CD14-positive monocyte (primary cell): ENCODE measurements at regions not wholly inside any gene's neighbourhood (a gene's known extent, or its start where the extent isn't known, plus 50 kb on each side); places are given as distances from the start of the nearest gene placed in this dataset.
"Not testable (repeated sequence)": the region's sequence is repeated elsewhere in the genome, so short reads cannot be mapped to it uniquely, and the experiment has no call there.

Experiments used
- DNase-seq, 3 donors: peaks; one replicate each; pipeline ENCODE4 v3.0.0-alpha.2; 2011 to 2022
- H2AFZ ChIP-seq: 2 replicates; pipeline ENCODE4 v1.6.0; 2012; ENCODE audit warnings: mild to moderate bottlenecking, low read depth, low read length, inconsistent platforms; ENCODE audit not compliant: insufficient read depth, poor library complexity, severe bottlenecking
- H3K27ac ChIP-seq, 2 donors: 1 replicate in 1 of 2; 2 replicates in 1 of 2; pipeline ENCODE4 v1.5.1; 2012 to 2013; ENCODE audit warnings: low read length in 2 of 2, control low read depth in 1 of 2, inconsistent platforms in 1 of 2, low read depth in 1 of 2, mild to moderate bottlenecking in 1 of 2
- H3K27me3 ChIP-seq, 2 donors: one replicate each; pipeline versions ENCODE4 v1.6.0 to v1.6.1; 2011 to 2013; ENCODE audit warnings: low read length in 2 of 2; ENCODE audit not compliant: control insufficient read depth in 2 of 2, insufficient read depth in 2 of 2
- H3K36me3 ChIP-seq, 2 donors: replicated peaks in 1 of 2; 1 replicate in 1 of 2; 2 replicates in 1 of 2; pipeline versions ENCODE4 v1.5.1 to v1.6.1; 2012 to 2013; ENCODE audit warnings: low read length in 2 of 2, control low read depth in 1 of 2, inconsistent platforms in 1 of 2, mild to moderate bottlenecking in 1 of 2; ENCODE audit not compliant: insufficient read depth in 2 of 2, control insufficient read depth in 1 of 2
- H3K4me1 ChIP-seq, 2 donors: 1 replicate in 1 of 2; 2 replicates in 1 of 2; pipeline versions ENCODE4 v1.5.1 to v1.6.1; 2012 to 2013; ENCODE audit warnings: low read length in 2 of 2, control low read depth in 1 of 2, inconsistent platforms in 1 of 2, mild to moderate bottlenecking in 1 of 2, moderate library complexity in 1 of 2; ENCODE audit not compliant: insufficient read depth in 2 of 2, control insufficient read depth in 1 of 2
- H3K4me2 ChIP-seq: replicated peaks from 2 replicates; pipeline ENCODE3; 2012; ENCODE audit warnings: low read length, moderate library complexity, mild to moderate bottlenecking; ENCODE audit not compliant: poor library complexity, severe bottlenecking; ENCODE audit errors: extremely low read depth
- H3K4me3 ChIP-seq, 3 experiments: fragments of 200-600 bp in 1 of 3; sonication (generic) in 1 of 3; replicated peaks in 1 of 3; 1 replicate in 2 of 3; 2 replicates in 1 of 3; pipeline ENCODE4 v1.5.1; 2011 to 2013; ENCODE audit warnings: low read length in 3 of 3, mild to moderate bottlenecking in 3 of 3, control low read depth in 2 of 3, low read depth in 2 of 3, inconsistent platforms in 1 of 3, moderate library complexity in 1 of 3
- H3K79me2 ChIP-seq: 2 replicates; pipeline ENCODE4 v1.6.0; 2012; ENCODE audit warnings: mild to moderate bottlenecking, control low read depth, inconsistent platforms, low read length, moderate library complexity; ENCODE audit not compliant: insufficient read depth
- H3K9ac ChIP-seq: 2 replicates; pipeline ENCODE4 v1.6.0; 2017; ENCODE audit warnings: low read length, mild to moderate bottlenecking; ENCODE audit not compliant: insufficient read depth, poor library complexity, severe bottlenecking
- H3K9me3 ChIP-seq, 2 donors: replicated peaks in 1 of 2; 1 replicate in 1 of 2; 2 replicates in 1 of 2; pipeline versions ENCODE4 v1.5.1 to v1.6.1; 2012 to 2013; ENCODE audit warnings: low read length in 2 of 2, control low read depth in 1 of 2; ENCODE audit not compliant: control insufficient read depth in 1 of 2, insufficient read depth in 1 of 2
- H4K20me1 ChIP-seq: 2 replicates; pipeline ENCODE4 v1.6.0; 2012; ENCODE audit warnings: mild to moderate bottlenecking, low read length, control low read depth, moderate library complexity; ENCODE audit not compliant: insufficient read depth
- H3K27ac Mint-ChIP-seq, 7 donors: one replicate each; pipeline ENCODE4 v1.8.0; 2020; ENCODE audit warnings: mild to moderate bottlenecking in 7 of 7, mixed read lengths in 7 of 7, moderate library complexity in 6 of 7, inconsistent platforms in 2 of 7
- H3K27me3 Mint-ChIP-seq, 3 donors: one replicate each; pipeline ENCODE4 v1.8.0; 2021 to 2022; ENCODE audit warnings: low read depth in 3 of 3, mild to moderate bottlenecking in 3 of 3, mixed read lengths in 3 of 3, moderate library complexity in 3 of 3, inconsistent platforms in 1 of 3
- H3K36me3 Mint-ChIP-seq, 2 donors: one replicate each; pipeline ENCODE4 v1.8.0; 2020; ENCODE audit warnings: mixed read lengths in 2 of 2, inconsistent platforms in 1 of 2, mild to moderate bottlenecking in 1 of 2
- H3K4me1 Mint-ChIP-seq: one replicate; pipeline ENCODE4 v1.8.0; 2020; ENCODE audit warnings: mild to moderate bottlenecking, mixed read lengths
- H3K4me3 Mint-ChIP-seq, 2 donors: one replicate each; pipeline ENCODE4 v1.8.0; 2020; ENCODE audit warnings: mild to moderate bottlenecking in 2 of 2, mixed read lengths in 2 of 2, moderate library complexity in 1 of 2
- H3K9me3 Mint-ChIP-seq, 7 donors: one replicate each; pipeline ENCODE4 v1.8.0; 2020 to 2022; ENCODE audit warnings: mixed read lengths in 7 of 7, mild to moderate bottlenecking in 6 of 7, moderate library complexity in 6 of 7, inconsistent platforms in 2 of 7
- WGBS: methylation state at CpG from one replicate; pipeline ENCODE4 v1.1.5; 2013; ENCODE audit warnings: missing lambda C conversion rate; ENCODE audit not compliant: insufficient coverage; 5-methylcytosine and 5-hydroxymethylcytosine counted together
- intact Hi-C, 2 donors: fragments of 100-400 bp; cut with micrococcal nuclease; formaldehyde crosslinking; loops; one replicate each; pipeline versions ENCODE4 v1.15.0 to v1.15.1; 2023
- TF ChIP-seq, protein P1 (sequence below): fragments of 200-600 bp; IDR thresholded peaks from one replicate; pipeline ENCODE4 v1.8.0; 2022; ENCODE audit warnings: antibody characterized with exemption, mild to moderate bottlenecking

- WGBS, result 86% methylated on average over 4 of the region's 10 CpGs
Observed at GRCh38 chr15:66968806-66969596, 96.4 kb upstream of the SMAD3 start.

DNA sequence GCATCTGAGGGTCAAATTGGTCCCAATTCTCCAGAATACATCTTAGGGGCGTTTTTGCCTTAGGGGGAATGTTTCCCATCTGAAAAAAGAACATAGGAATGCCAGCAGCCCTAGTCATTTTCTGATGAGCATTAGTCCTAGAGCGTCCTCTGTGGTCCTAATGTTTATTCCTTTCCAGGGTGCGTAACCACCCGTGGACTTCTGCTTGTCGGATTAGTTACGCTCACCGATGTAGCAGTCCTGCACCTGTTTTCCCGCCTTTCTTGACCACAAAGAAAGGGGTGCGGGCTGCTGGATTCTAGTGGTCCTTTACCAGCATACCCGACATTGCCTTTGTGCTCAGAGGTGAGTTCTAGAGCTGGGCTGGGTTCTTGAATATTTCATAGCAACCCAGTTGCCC is 91.3 kb upstream of the SMAD3 start:
- H3K4me3 Mint-ChIP-seq, H4K20me1 ChIP-seq, H3K27ac ChIP-seq, H3K79me2 ChIP-seq, H3K4me2 ChIP-seq, H2AFZ ChIP-seq, DNase-seq, H3K36me3 ChIP-seq, H3K4me1 Mint-ChIP-seq, H3K36me3 Mint-ChIP-seq, H3K27ac Mint-ChIP-seq, H3K4me1 ChIP-seq, H3K9me3 ChIP-seq, H3K9ac ChIP-seq, H3K27me3 Mint-ChIP-seq, H3K4me3 ChIP-seq, intact Hi-C loops, H3K9me3 Mint-ChIP-seq, H3K27me3 ChIP-seq: not testable (repeated sequence)
- 89% methylated on average over 7 of the region's 10 CpGs for WGBS

More at GRCh38 chr15:66968806-66969596, 96.4 kb upstream of the SMAD3 start:
- DNase-seq, result no peak
- no peak overlapping the region for H3K27ac Mint-ChIP-seq
- H3K27me3 ChIP-seq, result no peaks in the 10 kb centered on the region
- no peak overlapping the region for H3K4me2 ChIP-seq
- H4K20me1 ChIP-seq, result no peaks in the 10 kb centered on the region
- intact Hi-C loops, result loop anchor here in 1 of 2 donors (5.0 kb wide), 2 partner anchors 38 to 73 kb away; no protein-coding TSS in a partner anchor
- peaks cover 0 to 3% (median 0%) of the 10 kb centered on the region in 3 donors for H3K27me3 Mint-ChIP-seq
- H3K79me2 ChIP-seq, result no peaks in the 10 kb centered on the region
- H3K4me3 Mint-ChIP-seq, result no peak overlapping the region
- H2AFZ ChIP-seq, result no peak overlapping the region
- H3K9me3 Mint-ChIP-seq, result peaks cover 0 to 1% (median 0%) of the 10 kb centered on the region in 7 donors
- H3K4me3 ChIP-seq, result no peak overlapping the region
- TF ChIP-seq, protein P1, sequence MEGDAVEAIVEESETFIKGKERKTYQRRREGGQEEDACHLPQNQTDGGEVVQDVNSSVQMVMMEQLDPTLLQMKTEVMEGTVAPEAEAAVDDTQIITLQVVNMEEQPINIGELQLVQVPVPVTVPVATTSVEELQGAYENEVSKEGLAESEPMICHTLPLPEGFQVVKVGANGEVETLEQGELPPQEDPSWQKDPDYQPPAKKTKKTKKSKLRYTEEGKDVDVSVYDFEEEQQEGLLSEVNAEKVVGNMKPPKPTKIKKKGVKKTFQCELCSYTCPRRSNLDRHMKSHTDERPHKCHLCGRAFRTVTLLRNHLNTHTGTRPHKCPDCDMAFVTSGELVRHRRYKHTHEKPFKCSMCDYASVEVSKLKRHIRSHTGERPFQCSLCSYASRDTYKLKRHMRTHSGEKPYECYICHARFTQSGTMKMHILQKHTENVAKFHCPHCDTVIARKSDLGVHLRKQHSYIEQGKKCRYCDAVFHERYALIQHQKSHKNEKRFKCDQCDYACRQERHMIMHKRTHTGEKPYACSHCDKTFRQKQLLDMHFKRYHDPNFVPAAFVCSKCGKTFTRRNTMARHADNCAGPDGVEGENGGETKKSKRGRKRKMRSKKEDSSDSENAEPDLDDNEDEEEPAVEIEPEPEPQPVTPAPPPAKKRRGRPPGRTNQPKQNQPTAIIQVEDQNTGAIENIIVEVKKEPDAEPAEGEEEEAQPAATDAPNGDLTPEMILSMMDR, result no peak
- H3K4me1 ChIP-seq, result peaks cover 2 to 4% of the 10 kb centered on the region in 2 donors
- no peaks in the 10 kb centered on the region for H3K36me3 Mint-ChIP-seq
- no peak overlapping the region for H3K27ac ChIP-seq
- H3K9ac ChIP-seq, result no peak overlapping the region
- H3K36me3 ChIP-seq, result no peaks in the 10 kb centered on the region
- peaks cover 2% of the 10 kb centered on the region for H3K4me1 Mint-ChIP-seq
- H3K9me3 ChIP-seq, result no peaks in the 10 kb centered on the region

DNA sequence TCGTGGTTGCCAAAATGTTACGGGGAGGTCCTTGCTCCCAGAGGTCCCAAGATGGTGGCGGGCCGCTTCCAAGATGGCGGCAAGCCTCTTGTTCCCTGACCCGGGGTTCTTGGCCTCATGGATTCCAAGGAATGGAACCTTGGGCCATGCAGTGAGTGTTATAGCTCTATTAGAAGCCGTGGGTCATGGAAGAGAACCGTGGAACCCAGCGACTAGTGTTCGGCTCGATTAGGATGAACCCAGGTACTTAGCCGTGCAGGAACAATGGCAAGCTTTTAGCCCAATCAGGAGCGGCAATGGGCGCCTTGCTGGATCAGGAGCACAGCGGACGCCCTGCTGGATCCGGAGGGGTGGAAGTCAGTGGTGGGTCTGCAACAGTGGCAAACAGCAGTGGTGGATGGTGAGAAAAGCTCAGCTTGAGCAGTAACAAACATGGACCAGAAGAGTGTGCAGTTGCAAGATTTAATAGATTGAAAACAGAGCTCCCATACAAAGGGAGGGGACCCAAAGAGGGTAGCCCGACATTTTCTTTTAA is 89.2 kb upstream of the SMAD3 start:
- not testable (repeated sequence) for H3K9me3 Mint-ChIP-seq

GRCh38 chr15:66980326-66980725 is 85.1 kb upstream of the SMAD3 start:
- H3K27ac Mint-ChIP-seq, DNase-seq, H3K4me2 ChIP-seq, H3K27me3 Mint-ChIP-seq, H3K4me1 ChIP-seq, H3K27ac ChIP-seq, H3K9me3 ChIP-seq, H3K4me3 Mint-ChIP-seq, H4K20me1 ChIP-seq, H3K9me3 Mint-ChIP-seq, intact Hi-C loops, H3K4me1 Mint-ChIP-seq, H3K9ac ChIP-seq, H3K36me3 Mint-ChIP-seq, H3K4me3 ChIP-seq, H3K79me2 ChIP-seq, H2AFZ ChIP-seq, H3K27me3 ChIP-seq, H3K36me3 ChIP-seq: not testable (repeated sequence)
- WGBS, result no CpG with 5 or more reads among the region's 3 CpGs

More for the DNA sequence above, 89.2 kb upstream of the SMAD3 start:
- H3K9me3 ChIP-seq, H2AFZ ChIP-seq, H3K4me3 Mint-ChIP-seq, H3K4me3 ChIP-seq, H3K36me3 ChIP-seq, H3K27me3 ChIP-seq, H3K27me3 Mint-ChIP-seq, H3K36me3 Mint-ChIP-seq, H3K4me1 Mint-ChIP-seq, intact Hi-C loops, H3K27ac ChIP-seq, H3K9ac ChIP-seq, H3K79me2 ChIP-seq, H3K4me1 ChIP-seq, DNase-seq, H4K20me1 ChIP-seq, H3K4me2 ChIP-seq: not testable (repeated sequence)
- H3K27ac Mint-ChIP-seq, result peak overlapping the region in 1 of 7 donors; percentile 35
- 98% methylated on average over 17 of the region's 18 CpGs for WGBS
